ENCODE measurements at regions not wholly inside any gene's neighbourhood (a gene's known extent, or its start where the extent isn't known, plus 50 kb on each side); places are given as distances from the start of the nearest gene placed in this dataset.
"Not testable (repeated sequence)": the region's sequence is repeated elsewhere in the genome, so short reads cannot be mapped to it uniquely, and the experiment has no call there.

- H3K27me3 ChIP-seq (ENCODE audit: low read depth, low read length): no peaks in the 10 kb centered on the region
- no peaks in the 10 kb centered on the region for H3K36me3 ChIP-seq (ENCODE audit: control insufficient read depth in 1 of 2, insufficient read depth in 2 of 2, low read length in 2 of 2)
- H3K4me1 ChIP-seq (ENCODE audit: control insufficient read depth in 1 of 2, insufficient read depth in 2 of 2, low read length in 2 of 2): no peaks in the 10 kb centered on the region
- H3K27ac ChIP-seq (ENCODE audit: low read length): no peak overlapping the region
- no peaks in the 10 kb centered on the region for H3K9me3 ChIP-seq (ENCODE audit: control insufficient read depth in 1 of 2, low read length in 2 of 2)
- H3K4me3 ChIP-seq (ENCODE audit: low read depth in 1 of 2, low read length in 2 of 2): no peak overlapping the region
Observed at GRCh38 chr14:30069536-30069935, 141.9 kb upstream of the PRKD1 start.

DNA sequence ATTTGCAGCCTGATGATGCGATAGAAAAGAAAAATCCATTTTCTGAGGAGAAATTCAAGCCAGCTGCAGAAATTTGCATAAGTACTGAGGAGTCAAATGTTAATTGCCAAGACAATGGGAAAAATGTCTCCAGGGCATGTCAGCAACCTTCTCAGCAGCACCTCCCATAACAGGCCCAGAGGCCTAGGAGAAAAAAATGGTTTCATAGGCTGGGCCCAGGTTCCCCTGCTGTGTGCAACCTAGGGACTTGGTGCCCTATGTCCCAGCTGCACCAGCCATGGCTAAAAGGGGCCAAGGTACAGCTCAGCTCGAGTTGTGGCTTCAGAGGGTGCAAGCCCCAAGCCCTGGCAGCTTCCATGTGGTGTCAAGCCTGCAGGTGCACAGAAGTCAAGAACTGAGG lies 144.8 kb upstream of the PRKD1 start:
- H3K9me3 ChIP-seq (ENCODE audit: control insufficient read depth in 1 of 2, low read length in 2 of 2); H3K27ac ChIP-seq (ENCODE audit: low read length); H3K36me3 ChIP-seq (ENCODE audit: control insufficient read depth in 1 of 2, insufficient read depth in 2 of 2, low read length in 2 of 2); H3K4me3 ChIP-seq (ENCODE audit: low read depth in 1 of 2, low read length in 2 of 2); H3K4me1 ChIP-seq (ENCODE audit: control insufficient read depth in 1 of 2, insufficient read depth in 2 of 2, low read length in 2 of 2); H3K27me3 ChIP-seq (ENCODE audit: low read depth, low read length): not testable (repeated sequence)

- Histone ChIP-seq H3K27me3 (ENCODE audit: low read depth, low read length) (no peaks in the 10 kb centered on the region), H3K4me1 (ENCODE audit: control insufficient read depth in 1 of 2, insufficient read depth in 2 of 2, low read length in 2 of 2) (no peaks in the 10 kb centered on the region), H3K36me3 (ENCODE audit: control insufficient read depth in 1 of 2, insufficient read depth in 2 of 2, low read length in 2 of 2) (no peaks in the 10 kb centered on the region), H3K9me3 (ENCODE audit: control insufficient read depth in 1 of 2, low read length in 2 of 2) (no peaks in the 10 kb centered on the region), H3K27ac (ENCODE audit: low read length) (no peak overlapping the region), H3K4me3 (ENCODE audit: low read depth in 1 of 2, low read length in 2 of 2) (no peak overlapping the region)
Observed at GRCh38 chr14:30077946-30078345, 150.3 kb upstream of the PRKD1 start.

DNA sequence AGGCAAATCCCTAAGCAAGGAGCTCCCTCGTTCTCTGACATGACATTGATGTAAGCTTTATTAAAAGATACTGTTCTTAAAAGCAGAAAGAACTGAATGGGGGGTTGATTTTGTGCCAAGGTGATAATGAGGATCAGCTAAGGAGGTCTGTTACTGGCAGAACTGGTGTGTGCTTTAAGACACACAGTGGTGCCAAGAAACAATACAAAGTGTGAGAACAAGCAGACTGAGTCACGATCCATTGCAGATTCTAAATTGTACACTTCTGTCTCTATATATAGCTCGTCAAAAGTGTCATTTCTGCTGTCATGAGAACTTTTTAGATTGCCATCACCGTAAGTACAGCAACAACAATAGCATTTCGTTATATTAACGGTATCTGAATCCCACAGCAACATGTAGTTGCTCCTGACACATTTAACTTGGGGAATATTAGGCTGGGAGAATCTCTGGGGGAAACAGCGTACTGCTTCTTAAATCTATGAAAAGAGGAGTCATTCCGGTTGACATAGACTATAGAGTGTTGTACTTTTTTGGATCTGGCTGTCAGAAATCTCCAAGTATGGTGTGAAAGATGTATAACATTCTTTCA lies 151.3 kb upstream of the PRKD1 start:
- H3K36me3 ChIP-seq (ENCODE audit: control insufficient read depth in 1 of 2, insufficient read depth in 2 of 2, low read length in 2 of 2): no peaks in the 10 kb centered on the region
- H3K27me3 ChIP-seq (ENCODE audit: low read depth, low read length): no peaks in the 10 kb centered on the region
- no peaks in the 10 kb centered on the region for H3K4me1 ChIP-seq (ENCODE audit: control insufficient read depth in 1 of 2, insufficient read depth in 2 of 2, low read length in 2 of 2)
- H3K9me3 ChIP-seq (ENCODE audit: control insufficient read depth in 1 of 2, low read length in 2 of 2): no peaks in the 10 kb centered on the region
- H3K27ac ChIP-seq (ENCODE audit: low read length): no peak overlapping the region
- no peak overlapping the region for H3K4me3 ChIP-seq (ENCODE audit: low read depth in 1 of 2, low read length in 2 of 2)

DNA sequence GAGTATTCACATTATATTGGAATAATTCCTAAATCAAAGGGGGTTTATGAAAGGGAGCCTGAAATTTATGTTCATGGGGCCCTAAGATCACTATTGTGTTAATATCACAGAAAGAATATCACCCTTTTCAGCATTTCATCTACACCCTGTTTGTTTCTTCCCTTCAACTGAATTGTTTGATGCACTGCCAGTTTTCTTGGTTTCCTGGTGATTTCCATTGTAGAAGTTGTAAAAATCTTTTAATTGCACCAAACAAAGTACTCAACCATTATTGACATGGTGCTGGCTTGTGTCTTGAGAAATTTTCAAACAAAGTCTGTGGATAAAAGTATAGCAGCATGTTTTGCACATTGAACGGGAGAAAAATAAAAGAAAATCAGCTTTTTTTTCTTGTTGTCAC lies 154.8 kb upstream of the PRKD1 start:
- Histone ChIP-seq H3K27ac (ENCODE audit: low read length) (no peak overlapping the region), H3K4me1 (ENCODE audit: control insufficient read depth in 1 of 2, insufficient read depth in 2 of 2, low read length in 2 of 2) (no peaks in the 10 kb centered on the region), H3K27me3 (ENCODE audit: low read depth, low read length) (no peaks in the 10 kb centered on the region), H3K9me3 (ENCODE audit: control insufficient read depth in 1 of 2, low read length in 2 of 2) (no peaks in the 10 kb centered on the region), H3K36me3 (ENCODE audit: control insufficient read depth in 1 of 2, insufficient read depth in 2 of 2, low read length in 2 of 2) (no peaks in the 10 kb centered on the region), H3K4me3 (ENCODE audit: low read depth in 1 of 2, low read length in 2 of 2) (no peak overlapping the region)

DNA sequence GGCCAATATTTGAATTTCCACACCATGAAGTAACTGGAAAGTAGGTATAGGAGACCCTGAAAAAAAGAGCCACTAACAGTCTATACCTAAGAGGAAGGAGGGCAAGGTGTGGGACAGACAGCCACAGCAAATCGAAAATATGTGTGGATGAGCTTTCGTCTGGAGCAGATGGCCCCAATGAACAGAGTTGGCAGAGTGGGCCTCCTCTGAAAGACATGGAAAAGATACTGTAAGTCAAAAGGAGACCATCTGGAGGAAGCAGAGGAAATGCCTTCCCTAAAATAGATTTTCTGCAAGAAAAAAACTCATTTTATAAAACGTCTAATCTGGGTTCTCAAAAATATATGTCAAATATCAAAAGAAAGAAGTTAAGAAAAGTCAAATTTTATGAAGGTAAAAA lies 157.2 kb upstream of the PRKD1 start:
- no peak overlapping the region for H3K27ac ChIP-seq (ENCODE audit: low read length)
- peaks cover 0 to 8% of the 10 kb centered on the region in 2 donors for H3K9me3 ChIP-seq (ENCODE audit: control insufficient read depth in 1 of 2, low read length in 2 of 2)
- H3K36me3 ChIP-seq (ENCODE audit: control insufficient read depth in 1 of 2, insufficient read depth in 2 of 2, low read length in 2 of 2): no peaks in the 10 kb centered on the region
- no peaks in the 10 kb centered on the region for H3K4me1 ChIP-seq (ENCODE audit: control insufficient read depth in 1 of 2, insufficient read depth in 2 of 2, low read length in 2 of 2)
- H3K27me3 ChIP-seq (ENCODE audit: low read depth, low read length): no peaks in the 10 kb centered on the region
- no peak overlapping the region for H3K4me3 ChIP-seq (ENCODE audit: low read depth in 1 of 2, low read length in 2 of 2)

DNA sequence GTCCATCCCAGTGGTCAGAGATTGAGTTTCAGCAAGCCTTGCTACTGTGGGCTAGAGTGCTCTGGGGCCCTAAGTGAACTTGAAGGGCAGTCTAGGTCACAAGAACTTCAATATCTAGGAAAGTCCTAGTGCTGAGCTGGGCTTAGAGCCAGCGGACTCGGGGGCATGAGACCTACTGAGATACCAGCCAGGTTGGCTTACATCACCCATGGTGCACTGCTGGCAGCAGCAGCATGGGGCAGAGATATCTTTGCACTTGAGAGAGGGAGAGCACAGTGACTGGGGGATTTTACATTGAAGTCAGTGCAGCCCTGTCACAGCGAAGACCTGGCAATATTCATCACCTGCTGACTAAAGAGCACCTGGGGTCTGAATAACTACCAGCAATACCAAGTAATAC lies 158.3 kb upstream of the PRKD1 start:
- H3K9me3 ChIP-seq (ENCODE audit: control insufficient read depth in 1 of 2, low read length in 2 of 2): peaks cover 0 to 18% of the 10 kb centered on the region in 2 donors
- H3K27ac ChIP-seq (ENCODE audit: low read length): no peak overlapping the region
- H3K4me3 ChIP-seq (ENCODE audit: low read depth in 1 of 2, low read length in 2 of 2): no peak overlapping the region
- H3K36me3 ChIP-seq (ENCODE audit: control insufficient read depth in 1 of 2, insufficient read depth in 2 of 2, low read length in 2 of 2): no peaks in the 10 kb centered on the region
- H3K27me3 ChIP-seq (ENCODE audit: low read depth, low read length): no peaks in the 10 kb centered on the region
- H3K4me1 ChIP-seq (ENCODE audit: control insufficient read depth in 1 of 2, insufficient read depth in 2 of 2, low read length in 2 of 2): no peaks in the 10 kb centered on the region

- no peak overlapping the region for H3K4me3 ChIP-seq (ENCODE audit: low read depth in 1 of 2, low read length in 2 of 2)
- no peaks in the 10 kb centered on the region for H3K4me1 ChIP-seq (ENCODE audit: control insufficient read depth in 1 of 2, insufficient read depth in 2 of 2, low read length in 2 of 2)
- H3K36me3 ChIP-seq (ENCODE audit: control insufficient read depth in 1 of 2, insufficient read depth in 2 of 2, low read length in 2 of 2): no peaks in the 10 kb centered on the region
- H3K27ac ChIP-seq (ENCODE audit: low read length): no peak overlapping the region
- H3K9me3 ChIP-seq (ENCODE audit: control insufficient read depth in 1 of 2, low read length in 2 of 2): peaks cover 0 to 29% of the 10 kb centered on the region in 2 donors
- H3K27me3 ChIP-seq (ENCODE audit: low read depth, low read length): no peaks in the 10 kb centered on the region
Observed at GRCh38 chr14:30088620-30089019, 161.0 kb upstream of the PRKD1 start.

DNA sequence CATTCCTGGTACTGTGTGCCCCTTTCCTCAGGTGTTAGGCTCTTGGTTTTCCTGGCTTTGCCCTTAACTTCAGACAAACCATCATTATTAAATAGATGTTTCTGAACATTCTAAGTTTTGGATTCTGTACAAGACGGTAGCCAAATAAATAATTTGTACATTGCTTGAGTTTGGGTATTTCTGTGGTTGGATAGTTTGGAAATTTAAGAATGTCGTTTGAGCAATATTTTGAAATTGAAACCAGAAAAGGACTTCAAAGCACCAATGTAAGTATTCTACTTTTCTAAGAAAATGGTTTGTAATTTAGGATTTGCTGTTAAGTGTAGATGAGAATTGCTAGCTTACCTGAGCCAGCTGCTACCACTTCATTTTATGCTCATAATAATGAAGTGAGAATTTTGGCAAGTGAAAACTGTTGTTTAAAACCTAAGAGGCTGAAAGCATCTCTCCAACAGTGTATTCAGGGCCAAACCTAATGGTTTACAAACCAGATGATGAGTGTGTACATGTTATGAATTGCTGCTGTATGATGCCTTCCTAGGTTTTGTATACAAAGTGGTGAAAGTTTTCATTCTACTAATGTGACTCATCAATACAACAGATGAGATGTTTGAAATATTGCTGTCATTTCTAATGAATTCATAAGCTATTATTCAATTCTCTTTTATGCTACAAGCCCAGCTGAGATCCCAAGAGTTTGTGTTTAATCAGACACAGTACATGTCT lies 181.5 kb upstream of the PRKD1 start:
- no peak overlapping the region for H3K4me3 ChIP-seq (ENCODE audit: low read depth in 1 of 2, low read length in 2 of 2)
- H3K9me3 ChIP-seq (ENCODE audit: control insufficient read depth in 1 of 2, low read length in 2 of 2): peaks cover 0 to 3% of the 10 kb centered on the region in 2 donors
- no peak overlapping the region for H3K27ac ChIP-seq (ENCODE audit: low read length)
- no peaks in the 10 kb centered on the region for H3K36me3 ChIP-seq (ENCODE audit: control insufficient read depth in 1 of 2, insufficient read depth in 2 of 2, low read length in 2 of 2)
- no peaks in the 10 kb centered on the region for H3K27me3 ChIP-seq (ENCODE audit: low read depth, low read length)
- H3K4me1 ChIP-seq (ENCODE audit: control insufficient read depth in 1 of 2, insufficient read depth in 2 of 2, low read length in 2 of 2): no peaks in the 10 kb centered on the region

DNA sequence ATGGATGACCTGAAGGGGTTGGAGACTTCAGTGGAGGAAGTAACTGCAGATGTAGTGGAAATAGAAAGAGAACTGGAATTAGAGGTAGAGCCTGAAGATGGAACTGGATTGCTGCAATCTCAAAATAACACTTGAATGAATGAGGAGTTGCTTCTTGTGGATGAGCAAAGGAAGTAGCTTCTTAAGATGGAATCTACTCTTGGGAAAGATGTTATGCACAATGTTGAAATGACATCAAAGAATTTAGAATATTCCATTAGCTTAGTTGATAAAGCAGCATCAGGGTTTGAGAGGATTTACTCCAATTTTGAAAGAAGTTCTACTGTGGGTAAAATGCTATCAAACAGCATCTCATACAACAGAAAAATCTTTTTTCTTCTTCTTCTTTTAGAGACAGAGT lies 186.4 kb upstream of the PRKD1 start:
- Histone ChIP-seq H3K36me3 (ENCODE audit: control insufficient read depth in 1 of 2, insufficient read depth in 2 of 2, low read length in 2 of 2) (no peaks in the 10 kb centered on the region), H3K9me3 (ENCODE audit: control insufficient read depth in 1 of 2, low read length in 2 of 2) (no peaks in the 10 kb centered on the region), H3K4me3 (ENCODE audit: low read depth in 1 of 2, low read length in 2 of 2) (no peak overlapping the region), H3K27ac (ENCODE audit: low read length) (no peak overlapping the region), H3K4me1 (ENCODE audit: control insufficient read depth in 1 of 2, insufficient read depth in 2 of 2, low read length in 2 of 2) (no peaks in the 10 kb centered on the region), H3K27me3 (ENCODE audit: low read depth, low read length) (no peaks in the 10 kb centered on the region)

DNA sequence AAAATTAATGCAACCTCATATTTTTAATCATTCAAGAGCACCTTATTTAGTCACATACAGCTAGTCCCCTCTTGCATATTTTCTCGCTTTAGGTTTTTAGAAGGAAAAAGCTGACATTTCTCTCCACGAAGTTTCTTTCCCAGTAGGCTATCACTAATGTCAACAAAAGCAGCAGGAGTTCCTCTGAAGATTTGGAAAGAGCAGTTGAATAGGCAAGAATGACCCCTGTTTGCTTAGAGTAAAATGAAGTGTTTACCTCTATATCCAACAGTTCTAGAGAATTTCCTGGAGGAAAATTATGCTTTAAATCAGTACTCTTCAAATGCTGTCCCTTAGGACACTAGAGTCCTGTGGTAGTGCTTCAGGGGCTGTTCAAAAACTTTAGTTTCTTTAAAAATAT lies 188.1 kb upstream of the PRKD1 start:
- Histone ChIP-seq H3K9me3 (ENCODE audit: control insufficient read depth in 1 of 2, low read length in 2 of 2) (no peaks in the 10 kb centered on the region), H3K4me3 (ENCODE audit: low read depth in 1 of 2, low read length in 2 of 2) (no peak overlapping the region), H3K36me3 (ENCODE audit: control insufficient read depth in 1 of 2, insufficient read depth in 2 of 2, low read length in 2 of 2) (no peaks in the 10 kb centered on the region), H3K4me1 (ENCODE audit: control insufficient read depth in 1 of 2, insufficient read depth in 2 of 2, low read length in 2 of 2) (no peaks in the 10 kb centered on the region), H3K27me3 (ENCODE audit: low read depth, low read length) (no peaks in the 10 kb centered on the region), H3K27ac (ENCODE audit: low read length) (no peak overlapping the region)

Data from muscle layer of duodenum (tissue), 2 donors.